ENCODE measurements at regions not wholly inside any gene's neighbourhood (a gene's known extent, or its start where the extent isn't known, plus 50 kb on each side); places are given as distances from the start of the nearest gene placed in this dataset.

- Histone ChIP-seq H3K4me3 (no peak overlapping the region), H3K9me3 (replicated peaks) (0 out of 2 replicates have a peak, but pooled peaks cover 3% of the 10 kb centered on the region), H3K36me3 (no peaks in the 10 kb centered on the region), H3K27ac (no peak overlapping the region), H3K4me1 (no peaks in the 10 kb centered on the region), H3K27me3 (no peaks in the 10 kb centered on the region)
- DNase-seq = no peak
These were observed 99.7 kb upstream of the HAO2 start for GRCh38 chr1:119268879-119269278.

GRCh38 chr1:119275145-119276134 lies 93.1 kb upstream of the HAO2 start:
- peak; percentile 56 to 84 for DNase-seq
- H3K4me1 ChIP-seq = peaks cover 17% of the 10 kb centered on the region
- H3K36me3 ChIP-seq = no peaks in the 10 kb centered on the region
- no peak overlapping the region for H3K27ac ChIP-seq
- no peaks in the 10 kb centered on the region for H3K9me3 ChIP-seq (replicated peaks)
- no peak overlapping the region for H3K4me3 ChIP-seq
- H3K27me3 ChIP-seq = no peaks in the 10 kb centered on the region

- H3K4me1 ChIP-seq = peaks cover 19% of the 10 kb centered on the region
These were observed 92.0 kb upstream of the HAO2 start for GRCh38 chr1:119276558-119276957.

GRCh38 chr1:119279456-119280381 lies 88.9 kb upstream of the HAO2 start:
- Histone ChIP-seq H3K9me3 (replicated peaks) (no peaks in the 10 kb centered on the region), H3K4me1 (peaks cover 19% of the 10 kb centered on the region), H3K27ac (peak overlapping the region; percentile 56), H3K4me3 (no peak overlapping the region), H3K36me3 (no peaks in the 10 kb centered on the region), H3K27me3 (no peaks in the 10 kb centered on the region)
- DNase-seq = peak; percentile 40 to 61

More at GRCh38 chr1:119276558-119276957, 92.0 kb upstream of the HAO2 start:
- peak; percentile 19 to 51 for DNase-seq
- H3K27ac ChIP-seq = no peak overlapping the region
- H3K27me3 ChIP-seq = no peaks in the 10 kb centered on the region
- no peaks in the 10 kb centered on the region for H3K36me3 ChIP-seq
- H3K9me3 ChIP-seq (replicated peaks) = no peaks in the 10 kb centered on the region
- H3K4me3 ChIP-seq = no peak overlapping the region

- peak in 1 of 2 experiments; percentile 34 for DNase-seq
- no peak overlapping the region for H3K4me3 ChIP-seq
- no peaks in the 10 kb centered on the region for H3K9me3 ChIP-seq (replicated peaks)
- no peaks in the 10 kb centered on the region for H3K36me3 ChIP-seq
- H3K27me3 ChIP-seq = no peaks in the 10 kb centered on the region
- H3K27ac ChIP-seq = no peak overlapping the region
- peaks cover 1% of the 10 kb centered on the region for H3K4me1 ChIP-seq
These were observed 83.1 kb upstream of the HAO2 start for GRCh38 chr1:119285482-119285881.

GRCh38 chr1:119286587-119287181 lies 81.9 kb upstream of the HAO2 start:
- H3K27ac ChIP-seq = no peak overlapping the region
- H3K36me3 ChIP-seq = no peaks in the 10 kb centered on the region
- no peak overlapping the region for H3K4me3 ChIP-seq
- no peaks in the 10 kb centered on the region for H3K27me3 ChIP-seq
- DNase-seq = peak; percentile 49 to 78
- no peaks in the 10 kb centered on the region for H3K4me1 ChIP-seq
- no peaks in the 10 kb centered on the region for H3K9me3 ChIP-seq (replicated peaks)

GRCh38 chr1:119288751-119289150 lies 79.8 kb upstream of the HAO2 start:
- no peak overlapping the region for H3K27ac ChIP-seq
- no peaks in the 10 kb centered on the region for H3K9me3 ChIP-seq (replicated peaks)
- H3K27me3 ChIP-seq = no peaks in the 10 kb centered on the region
- no peak for DNase-seq
- H3K4me3 ChIP-seq = no peak overlapping the region
- no peaks in the 10 kb centered on the region; the same call in 1 of the 2 replicates for H3K4me1 ChIP-seq
- H3K36me3 ChIP-seq = no peaks in the 10 kb centered on the region

- H3K9me3 ChIP-seq (replicated peaks) = no peaks in the 10 kb centered on the region
- H3K4me3 ChIP-seq = no peak overlapping the region
- no peak for DNase-seq
- H3K36me3 ChIP-seq = no peaks in the 10 kb centered on the region
- H3K27ac ChIP-seq = no peak overlapping the region
- no peaks in the 10 kb centered on the region; the same call in 1 of the 2 replicates for H3K4me1 ChIP-seq
- H3K27me3 ChIP-seq = no peaks in the 10 kb centered on the region
These were observed 78.3 kb upstream of the HAO2 start for GRCh38 chr1:119290297-119290696.

- no peak overlapping the region for H3K4me3 ChIP-seq
- no peaks in the 10 kb centered on the region for H3K27me3 ChIP-seq
- no peaks in the 10 kb centered on the region for H3K9me3 ChIP-seq (replicated peaks)
- no peak overlapping the region for H3K27ac ChIP-seq
- DNase-seq = no peak
- no peaks in the 10 kb centered on the region for H3K36me3 ChIP-seq
- H3K4me1 ChIP-seq = no peaks in the 10 kb centered on the region; the same call in 1 of the 2 replicates
These were observed 76.9 kb upstream of the HAO2 start for GRCh38 chr1:119291611-119292206.

GRCh38 chr1:119293797-119294196 lies 74.8 kb upstream of the HAO2 start:
- peaks cover 5% of the 10 kb centered on the region for H3K4me1 ChIP-seq
- no peak overlapping the region for H3K4me3 ChIP-seq
- H3K27ac ChIP-seq = no peak overlapping the region
- no peak for DNase-seq
- no peaks in the 10 kb centered on the region for H3K27me3 ChIP-seq
- H3K36me3 ChIP-seq = no peaks in the 10 kb centered on the region
- no peaks in the 10 kb centered on the region for H3K9me3 ChIP-seq (replicated peaks)

- no peaks in the 10 kb centered on the region for H3K36me3 ChIP-seq
- peaks cover 8% of the 10 kb centered on the region for H3K4me1 ChIP-seq
- H3K4me3 ChIP-seq = no peak overlapping the region
- peaks cover 1% of the 10 kb centered on the region; the same call in 1 of the 2 replicates for H3K9me3 ChIP-seq (replicated peaks)
- H3K27ac ChIP-seq = no peak overlapping the region
- H3K27me3 ChIP-seq = no peaks in the 10 kb centered on the region
- no peak for DNase-seq
These were observed 74.4 kb upstream of the HAO2 start for GRCh38 chr1:119294199-119294598.

GRCh38 chr1:119294722-119295121 lies 73.9 kb upstream of the HAO2 start:
- Histone ChIP-seq H3K27me3 (no peaks in the 10 kb centered on the region), H3K4me3 (no peak overlapping the region), H3K4me1 (peaks cover 8% of the 10 kb centered on the region), H3K27ac (no peak overlapping the region), H3K36me3 (no peaks in the 10 kb centered on the region), H3K9me3 (replicated peaks) (peaks cover 6% of the 10 kb centered on the region; the same call in 1 of the 2 replicates)
- no peak for DNase-seq

- H3K27me3 ChIP-seq = no peaks in the 10 kb centered on the region
- no peaks in the 10 kb centered on the region for H3K36me3 ChIP-seq
- no peak overlapping the region for H3K4me3 ChIP-seq
- H3K27ac ChIP-seq = no peak overlapping the region
- peaks cover 8% of the 10 kb centered on the region for H3K4me1 ChIP-seq
- DNase-seq = peak; percentile 58 to 87
- H3K9me3 ChIP-seq (replicated peaks) = peaks cover 6% of the 10 kb centered on the region; the same call in 1 of the 2 replicates
These were observed 69.8 kb upstream of the HAO2 start for GRCh38 chr1:119298687-119299303.

- DNase-seq = no peak
- Histone ChIP-seq H3K36me3 (no peaks in the 10 kb centered on the region), H3K27me3 (no peaks in the 10 kb centered on the region), H3K27ac (no peak overlapping the region), H3K4me1 (peaks cover 8% of the 10 kb centered on the region), H3K4me3 (no peak overlapping the region), H3K9me3 (replicated peaks) (peaks cover 6% of the 10 kb centered on the region; the same call in 1 of the 2 replicates)
These were observed 66.6 kb upstream of the HAO2 start for GRCh38 chr1:119302011-119302410.

Data from SJCRH30 (cell line).